ENCODE measurements at regions not wholly inside any gene's neighbourhood (a gene's known extent, or its start where the extent isn't known, plus 50 kb on each side); places are given as distances from the start of the nearest gene placed in this dataset.

GRCh38 chr17:53627511-53627910, 195.2 kb upstream of the KIF2B start:
- TF ChIP-seq CTCF (IDR thresholded peaks at IDR 0.05) (no peak), POLR2A (IDR thresholded peaks at IDR 0.05) (no peak), POLR2AphosphoS5 (IDR thresholded peaks at IDR 0.05; ENCODE audit: insufficient read depth in 1 of 2, low read depth in 1 of 2) (no peak)

Data from vagina (tissue), 2 donors.